HG03342 (cell line): ENCODE measurements at regions not wholly inside any gene's neighbourhood (a gene's known extent, or its start where the extent isn't known, plus 50 kb on each side); places are given as distances from the start of the nearest gene placed in this dataset.

Experiments
- ATAC-seq: cut with Tn5 transposase; IDR thresholded peaks from one replicate; pipeline ENCODE4 v1.9.1; 2021; ENCODE audit warnings: mild to moderate bottlenecking, moderate library complexity; ENCODE audit not compliant: unreplicated experiment

DNA sequence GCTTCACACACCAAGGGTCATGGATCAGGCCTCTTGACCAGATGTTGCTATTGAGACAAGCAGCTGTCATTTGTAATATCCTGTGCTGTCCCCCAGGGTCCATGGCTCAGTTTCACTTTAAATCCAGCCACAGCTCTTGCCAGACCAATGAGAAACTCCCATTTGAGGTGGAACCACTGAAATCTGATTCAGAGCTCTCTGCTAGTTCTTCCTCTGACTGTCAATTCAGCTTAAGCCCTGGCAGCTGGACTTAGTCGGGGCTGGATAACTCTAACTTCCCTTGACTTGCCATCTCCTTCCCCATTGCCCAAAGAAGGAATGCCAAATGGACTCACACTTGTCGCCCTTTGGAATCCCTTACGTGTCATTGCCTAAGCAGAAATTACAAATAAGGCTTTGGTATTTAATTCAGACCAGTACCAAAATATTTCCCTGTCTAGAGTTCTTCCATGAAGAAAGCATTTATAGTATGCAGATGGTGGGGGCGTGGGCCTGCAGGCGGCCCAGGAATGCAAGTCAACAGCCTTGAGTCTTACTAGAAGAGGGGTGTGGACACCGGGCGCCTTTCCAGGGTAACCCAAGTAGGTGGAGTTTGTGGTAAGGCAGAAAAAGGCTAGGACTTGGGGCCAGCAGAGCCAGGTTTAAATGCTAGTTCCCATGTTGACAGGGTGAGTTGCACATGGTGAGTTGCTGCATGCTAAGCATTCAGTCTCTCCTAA lies 96.9 kb upstream of the TMPO start:
- peak; percentile 89 for ATAC-seq

DNA sequence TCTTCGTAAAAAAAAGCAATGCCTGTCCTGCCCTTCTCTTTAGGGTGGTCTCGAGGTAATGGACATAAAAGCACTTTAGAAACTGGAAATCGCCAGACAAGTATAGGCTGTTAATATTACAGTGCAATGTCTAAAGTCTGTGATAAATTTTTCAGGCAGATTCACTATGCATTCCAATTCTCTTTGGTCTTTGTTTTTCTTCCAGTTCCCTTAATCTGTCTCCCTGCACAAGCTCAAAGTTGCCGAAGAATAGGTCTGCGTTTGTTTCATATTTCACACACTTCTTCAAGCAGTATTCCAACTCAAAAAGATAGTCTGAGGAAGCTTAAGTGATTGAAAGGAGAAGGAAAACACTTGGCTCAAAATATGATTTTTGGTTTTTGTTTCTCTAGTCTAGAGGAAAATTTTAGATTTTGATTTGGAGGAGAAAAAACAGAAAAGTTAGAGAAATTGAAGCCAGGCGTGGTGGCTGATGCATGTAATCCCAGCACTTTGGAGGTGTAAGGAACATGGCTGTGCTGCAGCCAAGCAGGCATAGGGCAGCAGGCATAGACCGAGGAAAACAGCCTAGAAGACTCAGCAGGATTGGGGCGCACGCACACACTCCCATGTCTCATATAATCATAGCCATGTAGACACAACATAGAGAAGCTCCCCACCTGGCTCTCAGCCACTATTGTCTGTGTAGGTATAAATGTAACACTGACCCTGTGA lies 96.2 kb upstream of the TMPO start:
- ATAC-seq, result no peak

DNA sequence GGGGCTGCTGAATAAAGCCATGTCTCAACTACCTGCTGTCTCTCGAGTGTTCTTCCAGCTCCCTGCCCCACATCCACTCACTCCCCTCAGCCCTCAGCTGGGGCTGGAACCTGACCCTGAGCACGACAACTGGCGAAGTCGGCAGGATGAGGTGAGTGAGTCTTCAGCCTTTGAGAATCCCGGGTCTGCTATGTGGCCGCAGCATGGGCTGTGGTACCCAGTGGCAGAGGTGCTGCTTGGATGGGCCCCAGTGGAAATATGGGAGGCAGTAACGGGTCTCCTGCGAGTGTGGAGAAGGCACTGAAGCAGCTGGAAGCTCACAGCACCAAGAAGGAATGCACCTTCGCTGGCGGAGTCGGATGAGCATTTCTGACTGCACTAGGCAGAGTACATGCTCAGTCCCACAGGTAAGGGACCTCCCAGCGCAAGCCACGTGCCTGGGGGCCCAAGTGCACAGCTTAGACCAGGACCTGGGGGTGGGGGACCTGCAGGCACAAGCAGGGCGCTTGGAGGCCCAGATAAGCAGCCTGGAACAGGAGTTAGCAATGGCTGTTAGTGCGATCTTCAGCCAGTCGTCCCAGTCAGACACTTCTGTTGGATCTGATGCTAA lies 95.5 kb upstream of the TMPO start:
- no peak for ATAC-seq

DNA sequence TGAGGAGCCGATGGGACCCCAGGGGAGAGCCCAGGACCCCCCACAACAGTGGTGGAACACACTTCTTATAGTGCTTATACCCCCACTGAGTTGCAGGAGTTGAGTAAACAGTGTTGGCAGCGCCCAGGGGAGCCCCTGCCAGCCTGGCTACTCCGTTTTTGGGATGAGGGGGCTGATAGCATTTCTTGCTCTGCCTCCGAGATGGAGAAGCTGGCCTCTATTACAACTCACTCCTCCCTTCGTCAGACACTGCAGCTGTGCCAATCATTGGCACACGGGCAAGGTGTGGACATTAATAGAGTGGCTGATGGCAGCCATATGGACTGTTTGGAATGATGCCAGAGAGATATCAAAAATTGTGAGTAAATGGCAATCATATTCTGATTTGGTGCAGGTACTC lies 94.9 kb upstream of the TMPO start:
- ATAC-seq, result no peak

GRCh38 chr12:98421316-98421715 lies 94.1 kb upstream of the TMPO start:
- no peak for ATAC-seq

GRCh38 chr12:98422359-98422758 lies 93.0 kb upstream of the TMPO start:
- no peak for ATAC-seq

- no peak for ATAC-seq
Measured at GRCh38 chr12:98422812-98423211, 92.6 kb upstream of the TMPO start.

GRCh38 chr12:98423963-98424362 lies 91.4 kb upstream of the TMPO start:
- no peak for ATAC-seq

GRCh38 chr12:98424726-98425401 lies 90.5 kb upstream of the TMPO start:
- ATAC-seq, result no peak

- ATAC-seq, result no peak
Measured at GRCh38 chr12:98425859-98426258, 89.5 kb upstream of the TMPO start.

DNA sequence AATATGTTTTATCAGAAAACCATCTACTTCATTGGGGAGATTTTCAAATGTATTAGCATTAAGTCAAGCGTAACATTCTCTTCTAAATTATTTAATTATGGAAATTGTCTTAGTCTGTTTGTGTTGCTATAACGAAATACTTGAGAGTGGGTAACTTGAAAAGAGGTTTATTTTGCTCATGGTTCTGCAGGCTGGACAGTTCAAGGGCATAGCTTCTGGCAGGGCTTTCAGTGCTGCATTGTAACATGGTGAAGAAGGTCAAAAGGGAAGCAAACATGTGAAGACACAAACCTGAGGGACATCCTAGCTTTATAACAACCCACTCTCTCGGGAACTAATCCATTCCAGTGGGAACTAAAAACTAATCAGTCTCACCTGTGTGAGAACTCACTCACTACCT lies 84.3 kb upstream of the TMPO start:
- no peak for ATAC-seq

- ATAC-seq, result no peak
Measured at GRCh38 chr12:98437166-98437565, 78.2 kb upstream of the TMPO start.

DNA sequence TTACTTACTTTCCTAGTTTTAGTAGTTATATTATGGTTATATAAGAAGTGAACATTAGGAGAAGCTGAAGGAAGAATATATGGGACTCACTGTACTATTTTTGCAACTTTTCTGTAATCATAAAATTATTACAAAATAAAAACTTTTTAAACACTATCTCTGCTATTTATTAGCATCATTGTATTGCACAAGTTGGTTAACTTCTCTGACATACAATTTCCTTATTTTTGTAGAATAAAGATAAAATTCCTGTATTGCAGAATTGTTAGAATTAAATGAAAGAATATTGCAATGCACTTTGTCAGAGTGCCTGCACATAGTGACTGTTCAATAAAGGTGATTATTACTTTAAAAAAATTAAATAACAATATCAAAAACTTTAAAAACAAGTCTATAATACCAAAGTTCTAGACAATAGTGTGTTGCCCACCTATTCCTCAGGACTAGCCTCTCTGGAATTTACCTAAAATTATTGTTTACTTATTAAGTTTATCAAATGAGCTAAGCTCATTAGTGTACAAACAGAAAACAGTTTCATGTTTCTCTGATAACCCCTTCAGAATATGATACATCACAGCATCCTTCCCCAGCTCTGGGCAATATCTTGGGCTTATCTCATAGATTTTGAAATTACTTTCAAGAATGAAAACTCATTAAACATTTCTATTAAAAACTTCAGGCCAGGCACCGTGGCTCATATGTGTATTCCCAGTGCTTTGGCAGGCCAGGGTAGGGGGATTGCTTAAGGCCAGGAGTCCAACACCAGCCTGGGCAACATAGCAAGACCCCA lies 77.4 kb upstream of the TMPO start:
- ATAC-seq, result no peak

DNA sequence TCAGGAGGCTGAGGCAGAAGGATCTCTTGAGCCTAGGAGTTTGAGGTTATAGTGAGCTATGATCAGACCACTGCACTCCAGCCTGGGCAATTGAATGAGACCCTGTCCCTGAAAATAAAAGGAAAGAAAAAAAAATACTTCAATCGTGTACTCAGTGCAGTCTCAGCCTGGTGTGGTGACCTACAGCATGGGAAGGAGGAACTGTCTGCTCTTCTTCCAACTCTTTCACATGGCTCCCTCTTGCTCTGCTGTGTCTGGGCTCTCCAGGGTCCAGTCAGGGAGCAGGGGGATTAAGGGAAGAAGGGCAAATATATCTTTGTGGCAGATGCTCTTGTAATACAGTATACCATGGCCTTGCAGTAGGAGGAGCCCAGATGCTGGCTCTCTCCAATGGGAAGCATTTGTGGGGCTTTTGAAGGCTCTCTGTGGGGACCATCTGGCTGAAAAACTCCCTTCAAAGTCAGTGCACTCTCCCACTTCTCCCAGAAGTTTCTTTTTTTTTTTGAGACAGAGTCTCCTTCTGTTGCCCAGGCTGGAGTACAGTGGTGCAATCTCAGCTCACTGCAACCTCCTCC lies 76.6 kb upstream of the TMPO start:
- ATAC-seq, result no peak

GRCh38 chr12:98439471-98439951 lies 75.9 kb upstream of the TMPO start:
- ATAC-seq, result no peak

DNA sequence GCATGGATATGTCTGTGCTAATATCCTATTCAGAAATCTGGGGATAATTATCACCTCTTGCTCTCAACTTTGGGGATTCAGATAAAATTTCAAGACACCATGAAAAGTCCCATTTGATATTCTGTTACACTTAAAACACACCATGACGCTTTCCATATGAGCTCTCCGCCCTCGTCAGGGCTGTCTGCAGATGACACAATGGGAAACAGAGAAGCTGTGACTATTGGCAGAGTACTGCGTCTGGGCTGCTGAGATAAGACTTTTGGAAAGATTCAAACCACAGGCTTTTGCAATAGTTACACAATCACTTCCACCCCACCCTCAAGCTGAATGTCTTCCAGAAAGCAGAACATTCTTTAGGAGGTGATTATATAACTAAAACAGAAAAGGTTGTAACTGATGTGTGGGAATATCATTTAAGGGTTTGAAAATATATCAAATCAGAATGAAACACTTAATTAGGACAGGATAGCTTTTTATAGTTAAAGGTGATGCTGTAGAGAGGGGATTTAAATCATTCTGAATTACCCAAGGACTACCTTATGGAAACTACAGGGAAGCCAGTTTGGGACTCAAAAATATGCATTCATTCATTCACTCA lies 75.3 kb upstream of the TMPO start:
- ATAC-seq, result no peak

DNA sequence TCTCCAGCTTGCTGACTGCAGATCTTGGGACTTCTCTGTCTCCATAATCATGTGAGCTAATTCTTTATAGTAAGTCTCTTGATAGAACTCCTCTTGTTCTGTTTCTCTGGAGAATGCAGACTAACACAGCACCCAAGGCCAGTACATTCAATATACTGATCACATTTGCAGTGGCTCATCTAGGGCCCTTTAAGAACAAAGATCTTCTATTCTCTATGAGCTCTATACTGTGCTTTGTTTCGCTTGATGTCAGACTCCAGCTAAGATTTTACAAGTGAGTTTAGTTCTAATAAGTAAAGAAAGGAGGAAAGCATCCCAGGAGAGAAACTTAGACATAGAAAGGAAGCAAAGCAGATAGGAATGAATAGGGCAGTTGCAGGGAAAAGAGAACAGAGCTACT lies 69.3 kb upstream of the TMPO start:
- ATAC-seq, result no peak

DNA sequence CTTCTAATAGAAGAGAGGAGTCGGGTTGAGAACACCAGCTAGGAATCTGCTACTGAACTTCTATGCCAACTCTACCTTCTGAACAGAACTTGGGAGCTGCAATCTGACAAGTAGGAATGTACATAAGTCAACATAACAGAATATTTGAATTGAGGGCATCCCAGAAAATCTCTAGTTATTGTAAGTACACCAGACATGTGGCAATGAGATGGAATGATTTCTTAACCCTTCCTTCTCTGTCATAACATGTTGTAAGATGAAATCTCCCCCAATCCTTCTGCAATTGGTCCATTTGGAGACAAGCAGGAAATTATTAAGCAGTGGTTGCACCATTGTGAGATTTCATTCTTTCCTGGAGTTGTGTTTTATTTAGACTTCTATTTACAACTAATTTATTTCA lies 68.7 kb upstream of the TMPO start:
- no peak for ATAC-seq

DNA sequence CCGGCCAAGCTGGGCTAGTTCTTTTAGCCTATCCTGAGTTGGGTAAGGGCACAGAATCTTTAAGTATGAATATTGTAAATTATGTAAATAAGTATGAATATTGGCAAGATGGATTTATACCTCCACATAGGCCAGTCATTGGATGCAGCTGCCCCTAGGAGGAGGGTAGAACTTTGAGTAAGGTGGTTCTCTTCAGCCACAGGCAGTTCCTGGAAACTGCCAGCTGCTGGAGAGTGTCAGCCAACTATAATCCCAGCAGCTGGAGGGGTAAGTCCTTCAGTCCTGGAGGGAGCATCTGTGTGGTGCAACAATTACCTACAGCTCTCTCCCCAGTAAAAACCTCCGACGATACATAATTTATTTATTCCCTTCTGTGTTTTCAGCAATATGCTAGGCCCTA lies 65.8 kb upstream of the TMPO start:
- no peak for ATAC-seq

DNA sequence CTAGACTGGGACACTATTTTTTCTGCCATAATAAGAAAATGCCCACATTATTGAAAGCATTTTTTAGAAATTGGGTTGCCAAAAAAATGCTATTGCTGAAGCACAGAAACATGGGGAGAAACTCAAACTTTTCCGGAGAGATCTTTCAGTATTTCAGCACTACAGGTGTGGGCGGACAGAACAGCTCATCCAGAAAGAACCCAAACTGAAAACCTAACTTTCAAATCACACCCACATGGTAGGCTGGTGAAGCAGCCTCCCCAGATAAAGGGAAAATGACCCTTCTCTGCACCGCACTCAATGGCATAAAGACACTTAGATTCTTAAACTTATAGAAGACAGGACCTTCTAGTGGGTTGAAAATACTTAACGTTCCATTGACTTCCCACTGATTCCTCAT lies 62.3 kb upstream of the TMPO start:
- no peak for ATAC-seq
